Muscle layer of colon (tissue), 2 donors: ENCODE measurements at regions not wholly inside any gene's neighbourhood (a gene's known extent, or its start where the extent isn't known, plus 50 kb on each side); places are given as distances from the start of the nearest gene placed in this dataset.

ENCODE experiments used
- H3K27ac ChIP-seq: one replicate; pipeline ENCODE4 v1.7.0; 2013; ENCODE audit warnings: low read depth, mild to moderate bottlenecking, low read length, moderate library complexity
- H3K27me3 ChIP-seq, 2 donors: one replicate each; pipeline ENCODE4 v1.7.0; 2013; ENCODE audit warnings: low read length in 2 of 2, mild to moderate bottlenecking in 2 of 2; ENCODE audit not compliant: insufficient read depth in 2 of 2, control insufficient read depth in 1 of 2
- H3K36me3 ChIP-seq: one replicate; pipeline ENCODE4 v1.7.0; 2013; ENCODE audit warnings: mild to moderate bottlenecking, low read length; ENCODE audit not compliant: insufficient read depth
- H3K4me1 ChIP-seq: one replicate; pipeline ENCODE4 v1.7.0; 2013; ENCODE audit warnings: mild to moderate bottlenecking, low read length; ENCODE audit not compliant: insufficient read depth
- H3K4me3 ChIP-seq, 2 donors: one replicate each; pipeline ENCODE4 v1.7.0; 2013; ENCODE audit warnings: low read length in 2 of 2, low read depth in 1 of 2, mild to moderate bottlenecking in 1 of 2, moderate library complexity in 1 of 2
- H3K9ac ChIP-seq: one replicate; pipeline ENCODE4 v1.7.0; 2013; ENCODE audit warnings: low read length
- H3K9me3 ChIP-seq: one replicate; pipeline ENCODE4 v1.7.0; 2013; ENCODE audit warnings: mild to moderate bottlenecking, low read length
- donor health status: abdominal sarcoma.
- donor health status: Adenocarcinoma of cecum.

DNA sequence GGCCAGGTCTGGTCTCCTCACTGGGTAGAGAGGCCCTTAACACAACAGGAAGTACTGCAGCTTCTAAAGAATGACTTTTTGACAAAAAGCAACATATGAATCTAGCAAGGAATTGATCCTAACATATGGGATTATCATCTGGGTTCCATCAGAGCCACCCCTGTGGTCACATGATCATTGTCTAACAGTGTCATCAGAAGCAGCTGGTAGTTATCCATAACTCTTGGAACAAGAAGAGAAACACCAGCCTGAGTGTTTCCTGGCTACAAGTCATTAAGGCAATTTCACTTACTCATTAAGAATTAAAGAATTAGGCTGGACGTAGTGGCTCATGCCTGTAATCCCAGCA, 219.3 kb upstream of the ARID1B start:
- no peak overlapping the region for H3K27ac ChIP-seq
- no peaks in the 10 kb centered on the region for H3K36me3 ChIP-seq
- H3K4me1 ChIP-seq: peaks cover 10% of the 10 kb centered on the region
- H3K9ac ChIP-seq: no peak overlapping the region
- no peak overlapping the region for H3K4me3 ChIP-seq
- H3K9me3 ChIP-seq: no peaks in the 10 kb centered on the region
- H3K27me3 ChIP-seq: no peaks in the 10 kb centered on the region

DNA sequence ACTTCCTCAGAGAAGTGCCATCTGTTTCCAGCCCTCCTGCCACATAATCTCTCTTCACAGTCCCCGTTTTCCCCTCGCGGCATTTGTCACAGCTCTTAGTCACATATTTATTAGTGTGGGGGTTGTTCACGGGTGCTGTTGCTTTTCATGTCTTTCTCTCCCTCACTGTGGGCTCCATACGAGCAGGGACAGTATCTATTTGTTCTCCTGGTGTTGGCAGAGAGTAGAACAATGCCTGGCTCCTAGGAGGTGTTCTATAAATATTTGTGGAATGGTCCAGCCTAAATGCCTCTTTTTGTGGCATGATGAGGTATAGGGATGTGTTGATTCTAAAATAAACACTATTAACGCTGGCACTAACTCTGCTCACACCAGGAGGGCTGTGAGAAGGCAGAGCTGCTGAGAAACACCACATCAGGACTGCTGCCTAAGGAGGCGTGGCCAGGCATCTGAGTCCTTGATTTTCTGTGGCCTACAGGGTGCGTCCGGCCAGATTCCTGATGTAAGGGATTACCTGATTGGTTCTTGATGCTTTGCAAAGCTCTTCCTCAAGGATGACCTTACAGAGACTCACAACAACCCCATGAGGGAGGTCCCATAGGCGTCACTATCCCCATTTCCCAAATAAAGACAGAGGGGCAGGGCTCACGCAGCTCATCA, 219.8 kb upstream of the ARID1B start:
- H3K9ac ChIP-seq: no peak overlapping the region
- H3K27ac ChIP-seq: no peak overlapping the region

DNA sequence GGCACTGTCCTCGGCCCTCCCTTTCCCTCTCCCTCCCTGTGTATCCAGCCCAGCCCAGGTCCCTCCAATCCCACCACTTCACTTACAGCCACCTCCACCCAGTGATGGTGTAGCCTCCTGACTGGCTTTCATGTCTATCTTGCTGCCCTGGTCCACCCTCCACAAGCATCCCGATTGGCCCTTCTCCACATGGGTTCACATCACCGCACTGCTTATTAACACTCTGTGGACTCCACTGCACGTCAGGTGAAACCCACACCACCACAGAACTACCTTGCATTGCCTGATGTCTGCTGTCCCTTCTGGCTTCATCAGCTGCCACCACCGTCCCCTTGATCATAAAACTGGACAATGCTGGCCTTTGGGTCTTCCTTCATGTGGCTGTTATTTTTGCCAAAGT, 220.4 kb upstream of the ARID1B start:
- H3K9me3 ChIP-seq: no peaks in the 10 kb centered on the region
- no peak overlapping the region for H3K27ac ChIP-seq
- H3K9ac ChIP-seq: no peak overlapping the region
- peaks cover 10% of the 10 kb centered on the region for H3K4me1 ChIP-seq
- no peaks in the 10 kb centered on the region for H3K36me3 ChIP-seq
- no peak overlapping the region for H3K4me3 ChIP-seq
- H3K27me3 ChIP-seq: no peaks in the 10 kb centered on the region

More for the DNA sequence above, 219.8 kb upstream of the ARID1B start:
- H3K4me1 ChIP-seq: peaks cover 10% of the 10 kb centered on the region
- H3K36me3 ChIP-seq: no peaks in the 10 kb centered on the region
- no peak overlapping the region for H3K4me3 ChIP-seq
- H3K9me3 ChIP-seq: no peaks in the 10 kb centered on the region
- H3K27me3 ChIP-seq: no peaks in the 10 kb centered on the region

DNA sequence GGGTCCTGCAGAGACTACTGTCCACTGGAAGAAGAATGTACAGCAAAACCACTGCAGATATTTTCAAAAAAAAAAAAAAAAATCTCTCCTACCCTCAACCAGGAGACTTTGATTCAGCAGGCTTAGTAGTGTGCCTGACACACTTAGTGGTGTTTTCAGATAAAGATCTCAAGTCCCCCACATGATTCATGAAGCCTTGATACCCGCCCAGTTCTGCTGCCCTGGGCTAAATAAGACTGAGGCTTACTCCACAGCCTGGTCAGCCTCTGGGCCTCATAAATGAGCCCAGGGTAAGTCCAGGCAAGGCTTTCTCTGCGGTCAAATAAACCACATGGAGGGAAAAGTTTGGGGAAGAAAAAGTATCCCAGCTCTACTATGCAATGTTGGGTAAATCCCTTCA, 222.1 kb upstream of the ARID1B start:
- Histone ChIP-seq H3K36me3 (no peaks in the 10 kb centered on the region), H3K4me1 (peaks cover 10% of the 10 kb centered on the region), H3K27me3 (no peaks in the 10 kb centered on the region), H3K27ac (no peak overlapping the region), H3K4me3 (no peak overlapping the region), H3K9me3 (no peaks in the 10 kb centered on the region), H3K9ac (no peak overlapping the region)

DNA sequence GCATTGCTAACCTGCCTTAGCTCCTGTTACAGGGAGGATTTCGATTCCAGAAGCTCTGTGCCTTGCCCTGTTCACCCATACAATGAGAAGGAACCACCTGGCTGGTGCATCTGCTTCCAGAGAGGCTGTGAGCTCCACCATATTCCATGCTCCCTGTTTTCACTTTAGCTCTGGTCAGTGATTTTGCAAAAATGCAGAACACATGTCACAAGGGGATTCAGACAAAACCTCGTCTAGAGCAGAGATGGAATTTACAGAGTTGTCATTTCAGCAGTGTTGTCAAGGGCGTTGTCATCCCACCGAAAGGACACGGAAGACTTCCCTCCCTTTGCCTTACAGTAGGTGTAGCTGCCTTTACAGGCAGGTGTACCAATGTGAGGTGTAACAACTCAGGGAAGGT, 223.0 kb upstream of the ARID1B start:
- Histone ChIP-seq H3K4me1 (peaks cover 10% of the 10 kb centered on the region), H3K9me3 (no peaks in the 10 kb centered on the region), H3K27me3 (no peaks in the 10 kb centered on the region), H3K9ac (no peak overlapping the region), H3K36me3 (no peaks in the 10 kb centered on the region), H3K27ac (no peak overlapping the region), H3K4me3 (no peak overlapping the region)

DNA sequence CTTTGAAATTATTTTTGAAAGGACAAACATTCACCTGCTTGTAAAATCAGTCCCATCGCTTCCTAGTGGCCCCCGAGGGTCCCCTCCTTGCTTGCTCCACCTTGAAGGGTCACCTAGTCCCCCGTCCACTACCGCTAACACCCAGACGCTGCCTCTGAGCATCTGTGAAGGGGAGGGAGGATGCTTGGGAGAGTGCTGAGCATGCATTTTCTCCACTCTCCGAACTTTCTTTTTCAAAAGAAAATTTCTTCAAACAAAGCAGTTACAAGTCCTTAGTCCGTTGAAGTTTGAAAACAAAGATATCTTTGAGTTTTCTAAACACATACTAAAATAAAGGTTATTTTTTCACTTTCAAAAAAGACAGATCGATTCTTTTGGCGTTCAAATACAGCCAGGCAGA, 224.3 kb upstream of the ARID1B start:
- H3K27me3 ChIP-seq: no peaks in the 10 kb centered on the region
- no peak overlapping the region for H3K9ac ChIP-seq
- H3K4me1 ChIP-seq: peaks cover 8% of the 10 kb centered on the region
- H3K27ac ChIP-seq: no peak overlapping the region
- H3K9me3 ChIP-seq: no peaks in the 10 kb centered on the region
- no peak overlapping the region for H3K4me3 ChIP-seq
- H3K36me3 ChIP-seq: no peaks in the 10 kb centered on the region

DNA sequence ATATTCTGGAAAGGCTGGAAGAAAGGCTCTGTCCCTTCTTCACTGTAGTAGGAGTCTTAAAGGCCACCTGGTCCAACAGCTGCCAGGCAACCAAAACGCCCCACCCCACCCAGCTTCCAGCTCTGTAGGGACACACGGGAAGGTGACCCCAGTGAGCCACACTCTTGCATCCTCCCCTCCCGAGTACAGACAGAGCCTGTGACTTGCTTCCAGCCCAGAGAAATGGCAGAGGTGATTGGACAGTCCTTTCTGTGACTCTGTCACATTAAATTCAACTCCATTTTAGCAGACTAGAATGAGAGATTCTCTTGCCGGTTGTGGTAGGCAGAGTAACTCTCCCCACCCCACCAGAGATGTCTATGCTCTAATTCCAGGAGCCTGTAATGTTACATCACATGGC, 226.2 kb upstream of the ARID1B start:
- Histone ChIP-seq H3K36me3 (no peaks in the 10 kb centered on the region), H3K27ac (no peak overlapping the region), H3K4me3 (no peak overlapping the region), H3K27me3 (no peaks in the 10 kb centered on the region), H3K4me1 (no peaks in the 10 kb centered on the region), H3K9ac (no peak overlapping the region), H3K9me3 (no peaks in the 10 kb centered on the region)

DNA sequence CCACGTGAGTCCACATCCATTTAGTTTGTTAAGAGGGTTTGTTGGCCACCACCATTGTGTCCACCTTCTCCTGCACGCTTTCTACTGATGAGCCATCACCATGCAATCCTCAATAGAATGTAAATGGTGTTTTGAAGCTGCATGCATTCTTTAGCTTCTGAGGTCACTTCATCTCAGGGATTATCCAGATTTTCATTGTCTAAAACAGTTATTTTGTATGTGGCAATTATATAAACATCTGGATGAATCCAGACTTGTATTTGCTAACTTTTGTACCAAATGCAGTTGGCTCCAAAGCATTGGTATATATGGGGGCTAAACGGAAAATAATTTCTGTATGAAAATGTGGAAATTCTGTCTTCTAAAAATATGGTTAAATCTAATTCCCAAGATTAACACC, 231.2 kb upstream of the ARID1B start:
- H3K4me1 ChIP-seq: no peaks in the 10 kb centered on the region
- no peaks in the 10 kb centered on the region for H3K9me3 ChIP-seq
- H3K27ac ChIP-seq: no peak overlapping the region
- no peak overlapping the region for H3K9ac ChIP-seq
- H3K27me3 ChIP-seq: no peaks in the 10 kb centered on the region
- H3K36me3 ChIP-seq: no peaks in the 10 kb centered on the region
- H3K4me3 ChIP-seq: no peak overlapping the region

DNA sequence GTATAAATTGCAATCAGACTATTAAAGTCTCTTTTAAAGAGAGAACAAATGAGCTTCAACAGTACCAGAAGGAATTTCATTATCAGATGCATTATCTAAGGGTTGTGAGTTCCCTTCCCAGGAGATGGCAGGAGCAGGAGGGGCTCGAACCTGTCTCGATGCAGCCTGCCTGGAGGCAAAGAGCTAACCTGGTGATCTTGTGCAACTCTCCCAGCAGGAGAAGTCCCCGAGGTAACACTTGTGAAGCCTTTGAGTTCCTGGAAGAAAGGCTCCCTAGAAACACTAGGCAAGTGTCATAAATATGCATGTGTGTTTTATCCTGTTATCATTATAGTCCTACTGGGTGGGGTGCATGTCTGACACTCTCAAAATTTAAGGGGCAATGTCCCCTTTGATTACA, 232.2 kb upstream of the ARID1B start:
- H3K4me3 ChIP-seq: no peak overlapping the region
- no peaks in the 10 kb centered on the region for H3K27me3 ChIP-seq
- no peaks in the 10 kb centered on the region for H3K4me1 ChIP-seq
- no peaks in the 10 kb centered on the region for H3K9me3 ChIP-seq
- no peaks in the 10 kb centered on the region for H3K36me3 ChIP-seq
- H3K9ac ChIP-seq: no peak overlapping the region
- H3K27ac ChIP-seq: no peak overlapping the region

DNA sequence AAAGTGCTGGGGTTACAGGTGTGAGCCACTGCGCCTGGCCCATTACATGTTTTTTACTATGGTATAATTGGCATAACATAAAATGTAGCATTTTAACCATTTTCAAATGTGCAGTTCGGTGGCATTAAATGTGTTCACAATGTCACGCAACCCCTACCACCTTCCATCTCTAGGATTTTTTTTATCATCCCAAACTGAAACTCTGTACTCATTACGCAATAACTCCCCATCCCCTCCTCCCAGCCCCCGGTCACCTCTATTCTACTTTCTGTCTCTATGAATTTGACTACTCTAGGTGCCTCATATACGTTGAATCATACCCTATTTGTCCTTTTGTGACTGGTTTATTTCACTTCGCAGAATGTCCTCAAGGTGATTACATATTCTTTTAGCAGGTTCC, 233.1 kb upstream of the ARID1B start:
- Histone ChIP-seq H3K4me1 (no peaks in the 10 kb centered on the region), H3K9ac (no peak overlapping the region), H3K36me3 (no peaks in the 10 kb centered on the region), H3K4me3 (no peak overlapping the region), H3K27me3 (no peaks in the 10 kb centered on the region), H3K27ac (no peak overlapping the region), H3K9me3 (no peaks in the 10 kb centered on the region)

DNA sequence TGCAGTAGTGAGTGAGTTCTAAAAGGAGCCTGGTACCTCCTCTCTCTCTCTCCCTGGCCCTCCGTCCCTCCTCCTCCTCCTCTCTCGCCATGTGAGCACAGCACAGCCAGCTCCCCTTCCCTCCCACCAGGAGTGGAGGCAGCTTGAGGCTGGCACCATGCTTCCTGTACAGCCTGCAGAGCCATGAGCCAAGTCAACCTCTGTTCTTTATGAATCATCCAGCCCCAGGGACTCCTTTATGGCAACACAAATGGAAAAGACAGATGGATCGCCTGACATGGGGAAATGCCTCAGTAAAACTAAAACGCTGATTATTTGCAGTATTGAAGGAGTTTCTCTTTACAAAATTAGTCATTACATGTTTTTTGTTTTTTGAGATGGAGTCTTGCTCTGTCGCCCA, 233.7 kb upstream of the ARID1B start:
- no peak overlapping the region for H3K27ac ChIP-seq

DNA sequence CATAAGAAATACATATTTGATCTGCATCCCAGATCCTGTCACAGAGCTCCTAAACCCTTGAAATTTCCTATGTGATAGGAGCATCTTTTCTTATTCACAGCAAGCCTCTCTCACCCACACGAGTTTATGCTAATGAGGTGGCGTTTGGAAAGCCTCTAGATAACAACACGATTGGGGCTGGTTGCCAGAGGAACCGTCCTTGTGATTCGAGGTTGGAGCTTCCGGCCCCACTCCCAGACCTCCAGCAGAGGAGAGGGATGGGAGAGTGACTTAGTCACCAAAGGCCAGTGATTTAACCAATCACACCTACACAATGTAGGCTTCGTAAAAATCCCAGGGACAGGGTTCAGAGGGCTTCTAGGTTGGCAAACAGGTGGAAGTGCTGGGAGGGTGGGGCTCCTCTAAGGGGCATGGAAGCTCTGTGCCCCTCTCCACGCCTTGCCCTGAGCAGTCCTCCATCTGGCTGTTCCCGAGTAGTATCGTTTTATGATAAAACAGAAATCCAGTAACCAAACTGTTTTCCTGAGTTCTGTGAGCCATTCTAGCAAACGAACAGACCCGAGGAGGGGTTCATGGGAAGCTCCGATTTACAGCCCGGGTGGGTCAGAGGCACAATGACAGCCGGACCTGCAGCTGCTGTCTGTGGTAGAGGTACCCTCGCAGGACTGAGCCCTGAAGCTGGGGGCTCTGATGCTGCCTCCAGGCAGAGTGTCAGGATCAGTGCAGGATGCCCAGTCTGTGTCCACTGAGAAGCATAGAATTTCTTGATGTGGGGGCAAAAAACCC, 238.1 kb upstream of the ARID1B start:
- no peaks in the 10 kb centered on the region for H3K9me3 ChIP-seq
- no peak overlapping the region for H3K27ac ChIP-seq
- no peaks in the 10 kb centered on the region for H3K4me1 ChIP-seq
- no peaks in the 10 kb centered on the region for H3K27me3 ChIP-seq
- no peak overlapping the region for H3K4me3 ChIP-seq
- H3K9ac ChIP-seq: no peak overlapping the region
- H3K36me3 ChIP-seq: no peaks in the 10 kb centered on the region

More for the DNA sequence above, 233.7 kb upstream of the ARID1B start:
- H3K9ac ChIP-seq: no peak overlapping the region
- no peaks in the 10 kb centered on the region for H3K9me3 ChIP-seq
- H3K4me3 ChIP-seq: no peak overlapping the region
- H3K36me3 ChIP-seq: no peaks in the 10 kb centered on the region
- no peaks in the 10 kb centered on the region for H3K27me3 ChIP-seq
- no peaks in the 10 kb centered on the region for H3K4me1 ChIP-seq
